SU-DHL-6 (cell line): ENCODE measurements at regions not wholly inside any gene's neighbourhood (a gene's known extent, or its start where the extent isn't known, plus 50 kb on each side); places are given as distances from the start of the nearest gene placed in this dataset.

Experiments
- H2AFZ ChIP-seq: fragments of 200-600 bp; sonication (generic); 2 replicates; pipeline ENCODE4 v1.6.1; 2014; ENCODE audit warnings: low read depth, mild to moderate bottlenecking, moderate library complexity, mixed read lengths, antibody characterized with exemption, low read length; ENCODE audit not compliant: severe bottlenecking
- H3F3A ChIP-seq: fragments of 200-600 bp; shearing (Covaris generic); 2 replicates; pipeline ENCODE4 v1.6.0; 2016; ENCODE audit warnings: antibody characterized with exemption, mild to moderate bottlenecking; ENCODE audit not compliant: insufficient read depth
- H3K27ac ChIP-seq: fragments of 200-600 bp; sonication (generic); 2 replicates; pipeline ENCODE4 v1.5.1; 2016; ENCODE audit warnings: low read depth, mild to moderate bottlenecking, low read length, moderate library complexity, mixed read lengths
- H3K27me3 ChIP-seq: fragments of 200-600 bp; sonication (generic), shearing (Covaris generic); 2 replicates; pipeline ENCODE4 v1.6.0; 2014; ENCODE audit warnings: mild to moderate bottlenecking, low read length
- H3K36me3 ChIP-seq: fragments of 200-600 bp; sonication (generic); 2 replicates; pipeline ENCODE4 v1.6.1; 2014; ENCODE audit warnings: mild to moderate bottlenecking, low read length, mixed read lengths
- H3K4me2 ChIP-seq: fragments of 300-600, 200-600 bp; shearing (Covaris generic), sonication (generic); 2 replicates; pipeline ENCODE4 v1.6.0; 2014; ENCODE audit warnings: low read length, low read depth, mild to moderate bottlenecking; ENCODE audit not compliant: poor library complexity, severe bottlenecking
- H3K4me3 ChIP-seq: fragments of 200-600 bp; sonication (generic); 2 replicates; pipeline ENCODE4 v1.5.1; 2014; ENCODE audit warnings: antibody characterized with exemption, low read length, mild to moderate bottlenecking, mixed read lengths; ENCODE audit not compliant: insufficient read depth, poor library complexity, severe bottlenecking
- H3K79me2 ChIP-seq: fragments of 200-600 bp; sonication (generic); 2 replicates; pipeline ENCODE4 v1.6.1; 2014; ENCODE audit warnings: mild to moderate bottlenecking, low read length, moderate library complexity; ENCODE audit not compliant: insufficient read depth
- H3K9ac ChIP-seq: fragments of 200-600 bp; sonication (generic); 2 replicates; pipeline ENCODE4 v1.7.0; 2014; ENCODE audit warnings: mild to moderate bottlenecking, low read length
- H3K9me2 ChIP-seq: fragments of 200-600 bp; sonication (generic); replicated peaks from 2 replicates; pipeline ENCODE4 v1.6.1; 2014; ENCODE audit warnings: low read length; ENCODE audit not compliant: insufficient read depth
- H3K9me3 ChIP-seq: fragments of 200-600 bp; sonication (generic); 2 replicates; pipeline ENCODE4 v1.6.1; 2014; ENCODE audit warnings: low read length, mixed read lengths; ENCODE audit not compliant: insufficient read depth
- H4K20me1 ChIP-seq: fragments of 200-600 bp; sonication (generic); 2 replicates; pipeline ENCODE4 v1.6.1; 2014; ENCODE audit warnings: low read depth, mild to moderate bottlenecking, antibody characterized with exemption, low read length, moderate library complexity, mixed read lengths
- CTCF ChIP-seq: fragments of 200-600 bp; sonication (generic); IDR thresholded peaks from one replicate; pipeline ENCODE4 v1.5.1; 2017; ENCODE audit warnings: antibody characterized with exemption, mild to moderate bottlenecking, low read length, moderate library complexity; ENCODE audit not compliant: insufficient read depth, poor library complexity, severe bottlenecking
- EZH2phosphoT487 ChIP-seq: fragments of 200-600 bp; sonication (generic), shearing (Covaris generic); conservative IDR thresholded peaks from 2 replicates; pipeline ENCODE4 v1.6.1; 2018; ENCODE audit warnings: mild to moderate bottlenecking, antibody characterized with exemption, low read length, moderate library complexity, mixed read lengths

DNA sequence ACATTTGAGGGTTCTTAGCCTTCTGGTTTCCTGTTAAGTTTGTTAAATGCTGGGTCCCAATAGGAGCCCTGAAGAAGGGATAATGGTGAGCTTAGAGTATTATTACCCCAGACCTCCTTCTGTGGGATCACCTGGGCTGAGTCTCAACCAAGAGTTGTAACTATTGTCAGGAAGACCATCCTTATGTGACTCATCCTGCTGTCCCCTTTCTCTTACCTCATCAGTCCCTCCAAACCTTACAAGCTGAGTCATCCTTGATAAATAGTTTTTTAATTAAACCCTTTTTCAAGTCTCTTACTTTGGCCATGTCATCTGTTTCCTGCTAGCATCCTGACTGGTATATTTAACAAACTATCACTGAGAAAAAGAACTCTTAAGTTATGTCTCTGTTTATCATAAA, 502.8 kb downstream of the LRRC70 start:
- Histone ChIP-seq H4K20me1 (no peaks in the 10 kb centered on the region), H3K9ac (no peak overlapping the region), H3K4me2 (no peak overlapping the region), H3F3A (no peaks in the 10 kb centered on the region), H3K27ac (no peak overlapping the region), H3K9me2 (no peaks in the 10 kb centered on the region), H3K36me3 (no peaks in the 10 kb centered on the region), H3K79me2 (no peaks in the 10 kb centered on the region), H3K9me3 (no peaks in the 10 kb centered on the region), H2AFZ (no peak overlapping the region), H3K27me3 (no peaks in the 10 kb centered on the region), H3K4me3 (no peak overlapping the region)
- TF ChIP-seq CTCF (no peak), EZH2phosphoT487 (no peak)

GRCh38 chr5:63070001-63070400, 491.4 kb downstream of the LRRC70 start:
- Histone ChIP-seq H3K9me2 (no peaks in the 10 kb centered on the region), H3K36me3 (no peaks in the 10 kb centered on the region), H4K20me1 (no peaks in the 10 kb centered on the region), H3K9me3 (no peaks in the 10 kb centered on the region), H3K4me2 (no peak overlapping the region), H3K9ac (no peak overlapping the region), H3K27me3 (no peaks in the 10 kb centered on the region), H3K4me3 (no peak overlapping the region), H3F3A (no peaks in the 10 kb centered on the region), H2AFZ (no peak overlapping the region), H3K27ac (no peak overlapping the region), H3K79me2 (no peaks in the 10 kb centered on the region)
- no peak for TF ChIP-seq EZH2phosphoT487
- no peak for TF ChIP-seq CTCF

GRCh38 chr5:63055421-63055820, 476.8 kb downstream of the LRRC70 start:
- TF ChIP-seq CTCF (no peak), EZH2phosphoT487 (no peak)
- H3K9ac ChIP-seq, result no peak overlapping the region
- no peaks in the 10 kb centered on the region for H3K9me3 ChIP-seq
- no peaks in the 10 kb centered on the region for H4K20me1 ChIP-seq
- no peaks in the 10 kb centered on the region for H3K27me3 ChIP-seq
- H3F3A ChIP-seq, result no peaks in the 10 kb centered on the region
- H3K36me3 ChIP-seq, result no peaks in the 10 kb centered on the region
- no peak overlapping the region for H3K4me2 ChIP-seq
- no peak overlapping the region for H2AFZ ChIP-seq
- no peak overlapping the region for H3K4me3 ChIP-seq
- no peak overlapping the region for H3K27ac ChIP-seq
- H3K9me2 ChIP-seq, result no peaks in the 10 kb centered on the region
- no peaks in the 10 kb centered on the region for H3K79me2 ChIP-seq
